ENCODE measurements at regions not wholly inside any gene's neighbourhood (a gene's known extent, or its start where the extent isn't known, plus 50 kb on each side); places are given as distances from the start of the nearest gene placed in this dataset.

DNA sequence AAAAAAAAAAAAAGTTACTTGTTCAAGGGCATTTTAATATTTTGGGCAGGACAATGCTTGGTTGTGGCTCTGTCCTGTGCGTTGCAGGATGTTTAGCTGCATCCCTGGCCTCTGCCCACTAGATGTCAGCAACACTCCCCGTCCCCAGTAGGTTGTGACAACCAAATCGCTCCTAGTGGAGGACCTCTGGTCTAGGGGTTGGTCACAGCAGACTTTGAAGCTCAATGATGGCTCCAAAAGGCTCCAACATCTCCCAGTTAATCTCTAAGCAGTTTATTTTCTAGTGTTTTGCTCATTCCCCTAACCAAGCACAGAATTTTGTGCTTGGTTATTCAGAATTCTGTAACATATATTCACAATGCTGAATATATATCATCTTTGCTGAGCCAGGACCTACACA, 67.0 kb downstream of the CHRNA1 start:
- H3K27me3 Mint-ChIP-seq, result peaks cover 18% of the 10 kb centered on the region
- H3K36me3 Mint-ChIP-seq, result no peaks in the 10 kb centered on the region
- ATAC-seq, result peak; percentile 88
- no peaks in the 10 kb centered on the region for H3K9me3 Mint-ChIP-seq
- H3K4me3 Mint-ChIP-seq, result no peak overlapping the region
- H3K27ac Mint-ChIP-seq, result no peak overlapping the region
- H3K4me1 Mint-ChIP-seq, result peaks cover 7% of the 10 kb centered on the region

DNA sequence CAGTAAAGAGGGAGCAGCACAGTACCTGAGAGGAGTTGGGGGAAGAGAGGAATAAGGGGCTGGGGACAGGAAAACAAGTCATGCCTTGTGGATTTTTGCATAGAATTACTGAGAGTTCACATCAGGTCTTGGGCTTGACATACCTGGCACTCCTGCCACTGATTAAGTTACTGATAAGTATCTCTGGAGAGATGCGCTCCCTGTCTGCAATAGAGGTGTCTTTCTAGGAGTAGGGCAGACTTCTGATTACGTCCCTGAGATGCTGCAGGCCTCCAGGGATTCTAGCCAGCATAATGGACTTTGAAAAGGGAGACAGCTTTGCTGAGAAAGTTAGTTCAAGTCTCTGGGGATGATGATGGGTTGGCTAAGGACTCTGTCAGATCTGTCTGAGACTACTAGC, 69.4 kb downstream of the CHRNA1 start:
- H3K36me3 Mint-ChIP-seq, result no peaks in the 10 kb centered on the region
- H3K27ac Mint-ChIP-seq, result no peak overlapping the region
- no peaks in the 10 kb centered on the region for H3K9me3 Mint-ChIP-seq
- peaks cover 12% of the 10 kb centered on the region for H3K27me3 Mint-ChIP-seq
- H3K4me3 Mint-ChIP-seq, result no peak overlapping the region
- H3K4me1 Mint-ChIP-seq, result peaks cover 7% of the 10 kb centered on the region
- ATAC-seq, result no peak

DNA sequence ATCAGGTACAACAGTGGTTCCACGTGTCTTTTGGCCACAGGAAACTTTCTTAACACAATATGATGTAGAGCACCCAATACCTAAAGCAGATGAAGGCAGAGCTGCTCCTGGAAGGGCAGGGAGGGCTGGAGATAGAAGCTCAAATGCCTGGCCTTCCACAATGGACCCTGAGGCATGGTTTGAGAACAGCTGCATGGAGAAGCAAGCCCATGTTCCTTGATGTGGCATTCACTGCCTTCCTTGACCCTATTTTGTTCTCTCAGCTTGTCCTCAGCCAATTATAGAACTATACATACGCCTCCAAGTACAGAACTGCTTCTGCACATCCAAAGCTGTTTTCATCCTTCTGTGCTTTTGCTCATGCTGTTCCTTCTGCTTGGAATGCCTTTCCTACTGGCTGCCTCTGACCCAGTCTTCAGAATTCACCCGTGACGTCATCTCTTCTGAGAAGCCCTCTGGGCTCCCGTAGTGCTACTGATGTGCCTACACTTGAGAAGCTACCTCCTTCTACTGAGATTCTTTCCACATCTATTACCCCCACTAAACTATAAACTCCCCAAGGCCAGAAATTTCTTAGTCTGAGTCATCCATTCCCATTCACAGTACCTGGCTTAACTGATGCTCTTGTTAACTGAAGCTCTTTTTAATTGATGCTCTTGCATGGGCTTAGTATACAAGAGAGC, 69.9 kb downstream of the CHRNA1 start:
- ATAC-seq, result no peak
- H3K27me3 Mint-ChIP-seq, result peaks cover 18% of the 10 kb centered on the region

DNA sequence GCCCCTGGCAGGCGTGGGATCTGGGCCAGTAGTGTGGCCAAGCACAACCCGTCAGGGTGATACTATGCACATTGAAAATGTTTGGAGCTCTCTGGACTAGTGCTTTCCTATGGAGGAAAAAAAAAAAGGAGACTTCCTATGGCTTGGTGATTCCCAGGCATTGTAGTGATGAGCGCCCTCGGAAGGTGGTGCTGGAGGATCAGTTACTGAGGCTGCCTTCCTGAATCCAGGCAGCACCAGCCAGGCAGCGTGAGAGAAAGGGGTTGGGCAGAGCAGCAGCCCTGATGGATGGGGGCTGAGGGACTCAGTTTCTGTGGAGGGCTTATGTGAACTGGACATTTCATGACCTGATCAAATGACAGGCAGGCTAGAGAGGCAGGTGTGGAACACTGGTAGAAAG, 70.9 kb downstream of the CHRNA1 start:
- Mint-ChIP-seq H3K27ac (no peak overlapping the region), H3K4me3 (no peak overlapping the region), H3K4me1 (peaks cover 7% of the 10 kb centered on the region), H3K9me3 (no peaks in the 10 kb centered on the region), H3K36me3 (no peaks in the 10 kb centered on the region), H3K27me3 (peaks cover 22% of the 10 kb centered on the region)
- ATAC-seq, result no peak

More for the DNA sequence above, 69.9 kb downstream of the CHRNA1 start:
- H3K4me3 Mint-ChIP-seq, result no peak overlapping the region
- no peak overlapping the region for H3K27ac Mint-ChIP-seq
- H3K36me3 Mint-ChIP-seq, result no peaks in the 10 kb centered on the region
- H3K4me1 Mint-ChIP-seq, result peaks cover 7% of the 10 kb centered on the region
- H3K9me3 Mint-ChIP-seq, result no peaks in the 10 kb centered on the region

DNA sequence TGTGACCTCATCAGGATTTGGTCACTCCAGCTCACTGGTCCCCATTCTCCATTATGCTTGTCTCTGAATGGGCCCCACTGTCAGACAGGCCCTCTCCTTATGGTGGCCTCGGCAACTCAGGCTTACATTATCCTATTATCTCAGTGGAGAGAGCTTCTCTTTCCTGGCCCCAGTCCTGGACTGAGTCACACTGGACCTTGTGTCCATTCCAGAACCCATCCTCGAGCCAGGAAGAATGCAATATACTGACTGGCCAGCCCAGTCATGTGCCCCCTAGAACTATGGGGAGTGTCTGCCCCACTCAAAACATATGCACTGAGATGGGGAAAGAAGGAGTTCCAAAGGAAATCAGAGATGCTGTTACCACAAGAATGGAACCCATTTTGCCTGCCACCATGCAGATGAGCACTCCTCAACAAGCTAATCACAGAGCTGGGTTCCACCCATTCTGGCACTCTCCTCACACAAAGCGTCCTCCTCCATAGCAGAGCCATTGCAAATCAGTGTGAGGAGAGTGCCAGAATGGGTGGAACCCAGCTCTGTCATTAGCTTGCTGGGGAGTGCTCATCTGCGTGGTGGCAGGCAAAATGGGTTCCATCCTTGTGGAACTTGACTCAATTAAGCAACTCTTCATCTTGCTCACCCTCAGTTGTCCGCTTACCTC, 71.9 kb downstream of the CHRNA1 start:
- H3K27me3 Mint-ChIP-seq, result peaks cover 22% of the 10 kb centered on the region
- ATAC-seq, result no peak
- no peak overlapping the region for H3K4me3 Mint-ChIP-seq
- H3K27ac Mint-ChIP-seq, result no peak overlapping the region
- H3K9me3 Mint-ChIP-seq, result no peaks in the 10 kb centered on the region
- H3K4me1 Mint-ChIP-seq, result peaks cover 13% of the 10 kb centered on the region
- no peaks in the 10 kb centered on the region for H3K36me3 Mint-ChIP-seq

DNA sequence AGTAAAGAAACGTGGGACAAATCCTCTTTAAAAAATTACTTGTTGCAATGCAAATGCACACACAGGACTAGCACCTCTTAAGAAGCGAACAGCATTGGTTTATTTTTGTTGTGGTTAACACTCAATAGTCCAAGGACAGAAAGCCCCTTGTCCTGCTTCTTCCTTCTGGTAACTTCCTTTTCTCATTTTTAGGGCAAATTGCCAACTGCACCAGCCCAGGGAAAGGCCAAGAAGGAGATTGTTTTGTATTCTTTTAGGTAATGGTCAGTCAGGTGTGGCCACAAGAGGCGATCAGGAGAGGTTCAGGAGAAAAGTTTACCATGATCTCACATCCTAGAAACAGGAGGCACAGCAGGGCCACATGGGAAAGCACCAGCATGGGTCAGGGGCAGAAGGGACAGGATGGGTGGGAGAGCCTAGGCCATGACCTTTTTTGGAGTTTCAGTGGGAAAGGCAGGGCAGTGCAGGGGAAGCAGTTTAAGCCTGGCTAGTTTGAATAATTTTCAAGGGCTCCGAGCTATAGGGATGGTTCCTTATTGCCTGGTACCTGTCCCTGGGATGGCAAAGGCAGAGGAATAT, 73.0 kb downstream of the CHRNA1 start:
- peaks cover 7% of the 10 kb centered on the region for H3K4me1 Mint-ChIP-seq
- peaks cover 16% of the 10 kb centered on the region for H3K27me3 Mint-ChIP-seq
- no peaks in the 10 kb centered on the region for H3K9me3 Mint-ChIP-seq
- no peak overlapping the region for H3K27ac Mint-ChIP-seq
- no peak overlapping the region for H3K4me3 Mint-ChIP-seq
- no peak for ATAC-seq
- no peaks in the 10 kb centered on the region for H3K36me3 Mint-ChIP-seq

DNA sequence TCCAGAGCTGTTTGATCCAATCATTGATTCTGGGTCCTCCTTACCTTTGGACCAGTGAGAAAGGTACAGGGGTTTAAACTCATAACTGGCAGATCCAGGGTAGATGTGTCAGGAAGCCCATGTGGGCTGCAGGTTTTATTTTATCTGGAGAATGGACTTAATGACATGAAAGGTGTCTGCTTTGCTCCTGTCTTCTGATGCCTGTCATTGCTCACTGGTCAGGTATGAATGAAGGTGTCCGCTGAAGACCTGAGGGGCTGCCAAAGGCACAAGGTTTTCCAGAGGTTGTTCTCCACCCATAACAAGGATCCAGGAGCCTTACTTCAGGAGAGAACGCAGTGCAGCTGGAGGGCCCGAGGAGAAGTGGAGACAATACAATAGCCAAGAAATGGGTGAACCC, 74.2 kb downstream of the CHRNA1 start:
- peaks cover 7% of the 10 kb centered on the region for H3K4me1 Mint-ChIP-seq
- peaks cover 16% of the 10 kb centered on the region for H3K27me3 Mint-ChIP-seq
- H3K9me3 Mint-ChIP-seq, result no peaks in the 10 kb centered on the region
- no peak overlapping the region for H3K27ac Mint-ChIP-seq
- H3K4me3 Mint-ChIP-seq, result no peak overlapping the region
- ATAC-seq, result no peak
- H3K36me3 Mint-ChIP-seq, result no peaks in the 10 kb centered on the region

DNA sequence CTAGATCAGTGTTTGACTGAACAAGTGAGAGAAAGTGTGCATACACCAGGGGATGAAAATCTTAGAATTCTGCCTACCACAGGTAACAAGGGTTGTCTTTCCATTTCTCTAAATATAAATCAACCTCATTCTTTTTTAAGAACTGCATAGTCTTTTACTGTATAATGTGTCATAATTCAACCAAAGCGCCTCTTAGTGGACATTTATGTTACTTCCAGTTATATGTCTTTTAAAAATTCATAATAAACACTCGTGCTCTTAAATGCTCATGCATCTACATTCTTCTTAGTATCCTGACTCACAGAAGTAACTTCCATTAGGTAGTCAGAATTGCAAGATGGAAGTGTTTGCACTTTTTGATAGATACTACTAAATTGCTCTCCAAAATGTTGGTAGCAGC, 76.2 kb downstream of the CHRNA1 start:
- Mint-ChIP-seq H3K27ac (no peak overlapping the region), H3K4me3 (no peak overlapping the region)

DNA sequence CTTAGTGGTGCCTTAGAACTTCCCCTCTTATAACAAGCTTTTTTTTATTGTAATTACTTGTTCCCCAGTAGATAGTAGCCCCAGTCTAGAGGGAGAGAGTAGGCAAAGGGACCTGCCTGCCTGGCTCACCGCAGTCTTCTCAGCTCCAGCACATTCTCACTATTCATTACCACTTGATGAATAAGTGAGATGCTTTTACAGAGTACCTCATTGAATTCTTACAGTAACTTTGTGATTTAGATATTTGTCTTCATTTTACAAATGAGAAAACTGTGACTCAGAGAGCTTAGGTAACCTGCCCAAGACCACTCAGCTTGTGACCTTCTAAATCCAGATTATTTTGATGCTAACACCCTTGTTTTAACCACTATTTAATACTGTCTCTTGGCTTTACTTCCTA, 77.8 kb downstream of the CHRNA1 start:
- Mint-ChIP-seq H3K9me3 (no peaks in the 10 kb centered on the region), H3K4me3 (no peak overlapping the region), H3K4me1 (peaks cover 24% of the 10 kb centered on the region), H3K36me3 (no peaks in the 10 kb centered on the region), H3K27ac (peak overlapping the region; percentile 18), H3K27me3 (peaks cover 16% of the 10 kb centered on the region)
- no peak for ATAC-seq

More for the DNA sequence above, 76.2 kb downstream of the CHRNA1 start:
- Mint-ChIP-seq H3K9me3 (no peaks in the 10 kb centered on the region), H3K36me3 (no peaks in the 10 kb centered on the region), H3K4me1 (peaks cover 20% of the 10 kb centered on the region), H3K27me3 (peaks cover 16% of the 10 kb centered on the region)
- no peak for ATAC-seq

DNA sequence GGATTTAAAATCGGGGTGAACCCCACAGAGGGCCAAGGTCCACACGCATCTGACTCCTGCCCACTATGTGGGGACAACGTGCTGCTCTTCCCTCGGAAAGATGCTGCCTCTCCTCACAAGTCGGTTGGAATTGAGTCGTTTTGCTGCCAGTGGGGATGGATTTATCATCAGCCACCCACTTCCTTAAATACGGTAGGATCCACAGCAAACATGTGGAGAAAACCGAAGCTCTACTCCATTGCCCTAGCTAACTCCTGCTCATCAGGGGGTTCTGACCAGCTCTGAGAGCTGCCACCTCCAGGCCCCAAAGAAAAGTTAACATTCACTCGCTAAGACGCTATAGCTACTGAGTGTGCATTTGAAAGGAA, 80.9 kb downstream of the CHRNA1 start:
- H3K4me1 Mint-ChIP-seq, result peaks cover 39% of the 10 kb centered on the region
- peak overlapping the region; percentile 87 for H3K4me3 Mint-ChIP-seq
- no peaks in the 10 kb centered on the region for H3K36me3 Mint-ChIP-seq
- H3K27me3 Mint-ChIP-seq, result no peaks in the 10 kb centered on the region
- peak overlapping the region; percentile 85 for H3K27ac Mint-ChIP-seq
- no peaks in the 10 kb centered on the region for H3K9me3 Mint-ChIP-seq
- ATAC-seq, result peak; percentile 68

DNA sequence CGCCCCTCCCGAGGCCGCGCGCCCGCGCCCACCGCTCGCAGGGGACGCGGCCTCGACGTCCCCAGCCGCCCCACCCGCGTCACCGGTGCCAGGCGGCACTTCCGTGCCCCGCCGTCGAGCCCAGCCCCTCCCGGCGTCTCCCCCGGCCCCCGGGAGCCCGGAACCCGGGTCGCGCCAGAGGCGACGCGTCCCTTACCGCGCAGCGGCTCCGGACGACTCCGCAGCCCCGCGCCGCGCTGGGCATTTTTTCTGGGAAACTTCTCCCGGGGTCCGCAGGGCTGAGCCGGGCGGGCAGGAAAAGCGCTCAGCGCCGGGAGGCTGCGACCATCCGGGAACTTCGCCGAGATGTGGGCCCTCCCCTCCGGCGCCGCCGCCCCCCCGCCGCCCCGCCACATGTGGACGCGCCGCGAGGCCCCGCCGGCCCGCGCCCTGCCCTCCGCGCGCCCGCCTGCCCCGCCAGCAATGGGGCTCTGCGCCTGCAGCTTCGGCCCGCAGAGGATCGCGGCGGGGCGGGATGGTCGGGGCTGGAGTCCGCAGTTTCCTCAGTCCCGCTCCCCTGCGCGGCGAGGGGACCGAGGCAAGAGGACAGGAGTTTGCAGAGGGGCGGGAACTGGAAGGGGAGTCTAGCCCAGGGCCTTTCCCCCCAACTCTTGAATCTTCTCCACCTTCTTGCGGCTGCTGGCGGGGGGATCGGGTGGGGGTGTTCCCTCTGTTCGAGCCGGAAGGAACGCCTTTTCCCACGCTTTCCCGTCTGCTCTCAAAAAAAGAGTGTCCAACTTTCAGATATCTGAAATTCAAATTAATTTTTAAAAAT, 81.5 kb downstream of the CHRNA1 start:
- Mint-ChIP-seq H3K27me3 (no peaks in the 10 kb centered on the region), H3K4me1 (peaks cover 34% of the 10 kb centered on the region), H3K36me3 (no peaks in the 10 kb centered on the region), H3K9me3 (no peaks in the 10 kb centered on the region), H3K4me3 (peak overlapping the region; percentile 87), H3K27ac (peak overlapping the region; percentile 85)
- ATAC-seq, result peak; percentile 82

DNA sequence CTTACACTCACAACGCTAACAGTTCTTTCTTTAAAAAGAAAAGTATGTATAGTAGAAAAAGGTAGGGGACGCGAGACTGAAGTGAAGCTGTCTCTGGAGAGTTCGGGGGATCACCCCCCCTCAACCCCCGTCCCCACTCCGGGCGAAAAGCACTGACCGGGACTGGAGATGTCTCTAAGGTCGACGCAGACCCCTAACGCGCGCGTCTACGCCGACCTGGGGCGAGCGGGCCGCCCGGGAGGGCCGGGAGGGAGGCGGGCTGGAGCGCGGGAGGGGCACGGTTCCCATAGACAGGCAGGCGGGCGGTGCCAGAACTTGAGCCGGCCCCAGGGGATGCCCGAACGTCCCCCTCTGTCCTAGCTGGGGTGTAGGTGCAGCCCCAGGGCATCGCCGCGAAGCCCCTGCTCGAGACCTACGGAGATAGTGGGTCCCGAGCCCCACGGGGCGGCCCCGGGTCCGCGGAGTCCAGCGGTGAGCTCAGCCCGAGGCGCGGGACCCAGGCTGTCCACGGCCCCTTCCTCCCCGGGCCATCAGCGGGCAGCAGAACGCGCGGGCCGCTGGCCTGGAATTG, 82.2 kb downstream of the CHRNA1 start:
- peak; percentile 70 for ATAC-seq
- H3K4me1 Mint-ChIP-seq, result peaks cover 32% of the 10 kb centered on the region
- H3K9me3 Mint-ChIP-seq, result no peaks in the 10 kb centered on the region
- no peaks in the 10 kb centered on the region for H3K27me3 Mint-ChIP-seq
- peak overlapping the region; percentile 86 for H3K4me3 Mint-ChIP-seq
- H3K27ac Mint-ChIP-seq, result peak overlapping the region; percentile 66
- H3K36me3 Mint-ChIP-seq, result no peaks in the 10 kb centered on the region

DNA sequence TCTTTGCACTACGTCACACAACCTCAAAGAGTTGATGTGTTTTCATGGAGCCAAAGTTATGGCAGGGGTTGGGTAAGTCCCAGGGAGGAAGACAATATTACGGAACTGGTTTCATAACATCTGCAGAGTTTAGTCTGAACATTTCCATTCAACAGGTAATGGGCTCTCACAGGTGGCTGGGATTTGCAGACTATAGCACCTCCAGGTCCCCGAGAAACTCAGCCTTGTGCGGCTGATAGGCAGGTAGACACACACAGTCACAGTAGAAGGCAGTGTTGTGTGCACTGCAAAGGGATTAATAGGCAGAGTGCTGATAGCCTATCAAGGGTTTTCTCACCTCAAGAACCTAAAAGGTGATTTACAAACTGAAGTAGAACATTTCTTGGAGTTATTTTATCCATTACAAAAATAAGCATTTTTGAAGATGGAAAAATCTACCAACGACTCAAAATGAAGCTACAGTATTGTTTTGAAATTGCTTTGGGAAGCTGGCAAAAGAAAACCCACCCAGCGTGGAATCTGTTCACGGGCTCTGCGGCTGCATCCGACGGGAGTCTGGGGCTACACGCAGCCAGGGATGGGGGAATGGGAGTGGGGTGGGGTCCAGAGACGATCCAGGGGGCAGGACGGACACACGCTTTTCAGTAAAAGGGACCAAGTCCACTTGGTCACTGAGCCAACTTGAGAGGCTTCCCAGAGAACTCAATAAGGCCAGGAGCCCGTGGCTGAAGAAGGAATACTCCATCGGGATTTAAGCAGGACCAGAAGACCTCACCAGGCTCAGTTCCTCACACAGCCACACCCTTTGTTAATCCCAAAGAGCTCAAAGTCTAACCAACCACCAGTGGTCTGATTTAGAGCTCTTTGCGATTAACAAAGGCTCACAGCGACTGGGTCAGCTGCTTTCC, 82.9 kb downstream of the CHRNA1 start:
- Mint-ChIP-seq H3K27ac (peak overlapping the region; percentile 66), H3K9me3 (no peaks in the 10 kb centered on the region), H3K4me3 (peak overlapping the region; percentile 86), H3K4me1 (peaks cover 32% of the 10 kb centered on the region), H3K36me3 (no peaks in the 10 kb centered on the region), H3K27me3 (no peaks in the 10 kb centered on the region)
- ATAC-seq, result no peak

DNA sequence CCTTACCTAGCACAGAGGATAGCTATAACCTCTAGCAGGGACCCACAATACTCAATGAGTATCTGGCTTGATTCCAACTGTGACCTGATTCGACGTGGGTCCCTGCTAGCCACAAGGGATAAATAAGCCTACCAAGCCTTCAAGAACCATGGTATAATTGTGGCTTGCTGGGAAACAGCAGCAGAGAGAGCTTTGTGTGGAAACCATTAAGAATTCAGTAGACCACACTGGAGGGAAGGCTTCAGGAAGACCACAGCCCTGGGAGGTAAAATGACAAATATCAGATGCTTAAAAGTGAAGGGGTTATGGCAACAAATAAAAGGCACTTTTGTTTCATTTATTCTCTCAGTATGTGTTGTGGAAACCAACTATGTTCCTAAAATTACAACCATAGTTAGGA, 82.6 kb upstream of the WIPF1 start:
- no peak overlapping the region for H3K27ac Mint-ChIP-seq
- H3K4me3 Mint-ChIP-seq, result no peak overlapping the region
- H3K4me1 Mint-ChIP-seq, result peaks cover 32% of the 10 kb centered on the region
- no peak for ATAC-seq
- H3K27me3 Mint-ChIP-seq, result no peaks in the 10 kb centered on the region
- no peaks in the 10 kb centered on the region for H3K36me3 Mint-ChIP-seq
- H3K9me3 Mint-ChIP-seq, result no peaks in the 10 kb centered on the region

Data from stimulated activated memory B cell treated with anti-CD40 and anti-IgM and Interleukin-4, amounts not matched to agents 10 μg/mL and 1 μg/mL and 100 μg/mL, for 72 hours (primary cell).